GM12874 (cell line): ENCODE measurements at regions not wholly inside any gene's neighbourhood (a gene's known extent, or its start where the extent isn't known, plus 50 kb on each side); places are given as distances from the start of the nearest gene placed in this dataset.

Experiments used
- TF ChIP-seq, protein P1 (sequence below): IDR thresholded peaks from 2 replicates; pipeline ENCODE4 v1.5.1; 2011; ENCODE audit warnings: low read depth, mild to moderate bottlenecking, control low read depth, low read length, moderate library complexity; ENCODE audit not compliant: insufficient read depth

DNA sequence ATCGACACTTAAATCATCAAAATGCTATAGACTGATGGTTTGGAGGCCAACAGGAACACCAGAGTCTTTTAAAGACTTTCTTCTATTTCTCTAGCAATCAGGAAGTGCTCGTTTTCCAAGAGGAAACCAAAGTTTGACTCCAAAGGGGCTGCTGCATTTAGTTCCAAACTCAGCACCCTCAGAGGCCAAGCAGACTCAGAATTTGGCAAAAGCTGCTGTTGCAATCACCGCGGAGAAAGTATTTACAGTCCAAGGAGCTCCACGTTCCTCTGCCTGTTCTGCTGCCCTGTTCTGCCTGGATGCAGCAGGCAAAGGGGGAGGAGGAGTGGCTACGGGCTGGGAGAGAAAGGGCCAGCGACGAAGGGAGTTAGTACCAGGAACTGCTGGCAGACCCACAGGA lies 325.1 kb downstream of the BCL11B start:
- TF ChIP-seq, protein P1, sequence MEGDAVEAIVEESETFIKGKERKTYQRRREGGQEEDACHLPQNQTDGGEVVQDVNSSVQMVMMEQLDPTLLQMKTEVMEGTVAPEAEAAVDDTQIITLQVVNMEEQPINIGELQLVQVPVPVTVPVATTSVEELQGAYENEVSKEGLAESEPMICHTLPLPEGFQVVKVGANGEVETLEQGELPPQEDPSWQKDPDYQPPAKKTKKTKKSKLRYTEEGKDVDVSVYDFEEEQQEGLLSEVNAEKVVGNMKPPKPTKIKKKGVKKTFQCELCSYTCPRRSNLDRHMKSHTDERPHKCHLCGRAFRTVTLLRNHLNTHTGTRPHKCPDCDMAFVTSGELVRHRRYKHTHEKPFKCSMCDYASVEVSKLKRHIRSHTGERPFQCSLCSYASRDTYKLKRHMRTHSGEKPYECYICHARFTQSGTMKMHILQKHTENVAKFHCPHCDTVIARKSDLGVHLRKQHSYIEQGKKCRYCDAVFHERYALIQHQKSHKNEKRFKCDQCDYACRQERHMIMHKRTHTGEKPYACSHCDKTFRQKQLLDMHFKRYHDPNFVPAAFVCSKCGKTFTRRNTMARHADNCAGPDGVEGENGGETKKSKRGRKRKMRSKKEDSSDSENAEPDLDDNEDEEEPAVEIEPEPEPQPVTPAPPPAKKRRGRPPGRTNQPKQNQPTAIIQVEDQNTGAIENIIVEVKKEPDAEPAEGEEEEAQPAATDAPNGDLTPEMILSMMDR: no peak

DNA sequence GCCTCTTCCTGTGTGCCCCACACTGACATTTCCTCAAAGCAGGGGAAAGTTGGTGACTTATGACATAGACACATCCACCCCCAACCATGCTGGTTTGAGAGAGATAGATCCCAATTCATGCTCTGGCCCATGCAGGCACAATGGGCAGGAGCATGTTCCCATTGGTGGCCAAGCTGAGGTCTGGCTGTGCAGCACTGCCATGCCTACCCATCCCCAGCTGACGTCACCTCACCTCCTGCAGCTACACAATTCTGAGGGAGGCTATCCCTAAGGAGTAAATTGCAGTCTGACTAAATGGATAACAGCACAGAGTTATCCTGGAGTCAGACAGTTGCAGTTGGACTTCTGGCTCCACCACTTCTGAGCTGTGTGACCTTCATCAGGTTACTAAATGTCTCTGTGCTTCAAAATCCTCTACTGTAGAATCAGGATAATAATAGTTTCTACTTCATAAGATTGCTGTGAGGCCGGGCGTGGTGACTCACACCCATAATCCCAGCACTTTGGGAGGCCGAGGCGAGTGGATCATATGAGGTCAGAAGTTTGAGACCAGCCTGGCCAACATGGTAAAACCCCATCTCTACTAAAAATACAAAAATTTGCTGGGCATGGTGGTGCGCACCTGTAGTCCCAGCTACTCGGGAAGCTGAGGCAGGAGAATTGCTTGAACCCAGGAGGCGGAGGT lies 323.9 kb downstream of the BCL11B start:
- TF ChIP-seq, protein P1: no peak

DNA sequence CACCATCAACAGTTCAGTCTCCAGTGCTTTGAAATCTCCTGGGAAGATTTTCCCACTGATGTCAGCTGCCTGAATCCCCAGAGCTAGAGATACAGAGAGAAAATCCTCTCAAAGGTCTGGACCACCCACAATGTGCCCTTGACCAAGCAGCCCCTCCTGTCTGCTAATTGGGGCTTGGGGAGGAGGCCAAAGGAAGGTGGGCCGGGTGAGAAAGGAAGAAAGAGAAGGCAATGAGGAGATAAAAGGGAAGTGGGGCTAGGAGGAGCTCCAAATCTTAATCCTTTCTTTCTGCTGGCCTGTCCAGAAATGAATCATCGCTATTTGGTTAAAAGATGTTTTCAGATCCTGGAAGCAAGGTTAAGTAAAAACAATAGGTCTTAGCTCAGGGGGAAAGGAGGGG lies 322.9 kb downstream of the BCL11B start:
- TF ChIP-seq, protein P1: no peak

DNA sequence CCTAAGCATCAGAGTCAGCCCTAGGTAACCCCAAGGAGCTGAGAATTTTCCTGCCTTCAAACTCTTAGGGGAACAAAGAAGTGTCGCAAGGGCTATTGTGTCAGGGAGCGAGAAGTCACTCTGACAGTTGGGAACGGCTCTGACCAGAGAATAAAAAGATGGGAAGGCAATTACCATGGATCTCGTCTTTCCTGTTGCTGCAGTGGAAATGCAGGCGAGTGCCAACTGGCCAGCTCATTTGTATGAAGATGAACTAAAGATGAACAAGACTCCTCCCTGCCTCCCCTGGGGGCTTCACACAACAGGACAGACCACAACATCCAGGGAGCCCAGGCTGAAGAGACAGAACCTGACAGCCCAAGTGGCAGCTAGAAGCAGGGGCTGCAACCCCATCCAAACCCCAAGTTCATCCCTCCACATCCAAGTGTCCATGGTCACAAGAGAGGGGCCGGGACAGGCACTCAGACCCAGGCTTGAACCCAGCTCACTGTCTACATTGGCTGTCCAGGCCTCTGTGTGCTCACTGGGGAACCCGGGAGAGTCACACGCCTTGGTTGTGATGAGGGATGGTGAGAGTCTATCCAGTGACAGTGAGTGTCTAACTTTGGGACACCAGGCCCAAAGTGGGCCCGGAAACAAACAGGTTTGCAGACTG lies 322.4 kb downstream of the BCL11B start:
- TF ChIP-seq, protein P1: no peak

DNA sequence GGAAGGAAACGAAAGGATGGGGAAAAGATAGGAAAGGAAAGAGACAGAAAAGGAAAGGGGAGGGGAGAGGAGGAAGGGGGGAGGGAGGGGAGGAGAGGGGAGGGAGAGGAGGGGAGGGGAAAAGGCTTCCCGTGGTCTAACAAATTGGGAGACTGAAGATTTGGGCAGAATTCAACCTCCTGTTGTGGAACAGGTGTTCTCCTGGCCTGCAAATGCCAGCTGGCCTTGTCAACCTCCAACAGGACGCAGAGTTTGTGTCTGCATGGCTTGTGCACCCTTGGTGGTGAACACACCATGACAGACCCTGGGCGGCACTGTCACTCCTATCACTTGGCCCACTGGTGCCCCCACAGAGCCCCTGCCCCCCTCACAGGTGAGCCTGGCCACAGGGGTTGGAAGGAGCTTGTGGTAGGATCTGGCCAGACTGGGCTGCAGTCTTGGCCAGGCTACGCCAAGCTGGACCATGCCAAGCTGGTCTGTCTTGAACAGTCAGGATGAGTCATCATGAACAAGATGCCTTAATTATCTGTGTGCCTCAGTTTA lies 321.6 kb downstream of the BCL11B start:
- TF ChIP-seq, protein P1: no peak

DNA sequence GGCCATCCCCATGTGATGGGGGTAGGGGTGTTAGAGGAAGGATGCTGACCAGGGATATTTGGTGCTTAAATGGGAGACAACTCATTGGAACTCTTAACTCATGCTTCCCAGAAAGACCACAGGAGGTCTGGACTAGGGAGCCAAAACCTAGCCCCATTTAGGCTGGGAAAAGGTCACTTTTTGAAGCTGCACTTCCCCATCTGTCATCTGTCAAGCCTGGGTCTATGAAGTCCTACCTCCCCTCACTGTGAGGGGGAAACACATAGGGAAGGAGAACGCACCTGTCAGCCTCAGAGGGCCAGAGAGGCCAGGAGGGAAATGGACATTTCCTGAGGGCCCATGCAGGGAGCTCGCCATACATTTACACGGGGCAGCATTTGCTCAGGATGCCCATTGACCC lies 321.0 kb downstream of the BCL11B start:
- TF ChIP-seq, protein P1: no peak

DNA sequence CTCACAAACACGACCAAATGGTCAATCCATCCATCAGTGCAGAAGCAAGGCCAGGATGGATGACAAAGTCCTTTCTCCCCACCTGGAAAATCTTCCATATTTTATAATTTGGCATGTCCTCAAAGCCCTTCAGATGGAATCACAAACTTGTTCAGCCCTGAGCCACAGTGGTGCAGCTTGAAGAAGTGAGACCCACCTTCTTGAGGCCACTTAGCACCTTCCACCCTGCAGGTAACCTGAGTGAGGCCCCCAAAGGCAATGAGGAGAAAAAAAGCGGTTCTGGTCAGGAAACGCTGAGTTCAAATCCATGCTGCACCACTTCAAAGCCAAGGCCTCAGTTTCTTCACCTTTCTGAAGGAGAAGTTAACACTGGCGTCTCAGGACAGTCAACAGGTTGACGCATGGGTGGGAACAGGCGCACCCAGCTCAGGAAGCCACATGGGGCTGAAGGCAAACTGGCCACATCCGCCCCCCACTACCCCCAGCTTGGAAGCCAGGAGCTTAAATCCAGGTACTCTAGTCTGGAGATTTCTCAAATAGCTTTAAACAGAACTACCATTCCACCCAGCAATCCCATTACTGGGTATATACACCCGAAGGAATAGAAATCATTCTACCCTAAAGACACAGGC lies 320.4 kb downstream of the BCL11B start:
- TF ChIP-seq, protein P1: no peak
